ENCODE measurements at regions not wholly inside any gene's neighbourhood (a gene's known extent, or its start where the extent isn't known, plus 50 kb on each side); places are given as distances from the start of the nearest gene placed in this dataset.

GRCh38 chr6:98640366-98640765 is 194.0 kb upstream of the POU3F2 start:
- intact Hi-C loops (cut with DNase I) = no loop called here

GRCh38 chr6:98641949-98642719 is 192.2 kb upstream of the POU3F2 start:
- intact Hi-C loops (cut with DNase I) = no loop called here
- peak in 2 of 10 donors; percentile 43 to 67 for DNase-seq

More at GRCh38 chr6:98640366-98640765, 194.0 kb upstream of the POU3F2 start:
- DNase-seq = no peak

- no peak for DNase-seq
- intact Hi-C loops (cut with DNase I) = no loop called here
Observed at GRCh38 chr6:98644063-98644462, 190.3 kb upstream of the POU3F2 start.

GRCh38 chr6:98648211-98648914 is 186.0 kb upstream of the POU3F2 start:
- no peak for DNase-seq
- intact Hi-C loops (cut with DNase I) = no loop called here

GRCh38 chr6:98650941-98651340 is 183.4 kb upstream of the POU3F2 start:
- intact Hi-C loops (cut with DNase I) = no loop called here
- DNase-seq = no peak

GRCh38 chr6:98653179-98653578 is 181.2 kb upstream of the POU3F2 start:
- intact Hi-C loops (cut with DNase I) = no loop called here
- no peak for DNase-seq

GRCh38 chr6:98657764-98658163 is 176.6 kb upstream of the POU3F2 start:
- intact Hi-C loops (cut with DNase I) = no loop called here
- no peak for DNase-seq

- DNase-seq = no peak
- intact Hi-C loops (cut with DNase I) = no loop called here
Observed at GRCh38 chr6:98669371-98669770, 165.0 kb upstream of the POU3F2 start.

- no peak for DNase-seq
Observed at GRCh38 chr6:98670045-98670746, 164.2 kb upstream of the POU3F2 start.

GRCh38 chr6:98672681-98673475 is 161.5 kb upstream of the POU3F2 start:
- intact Hi-C loops (cut with DNase I) = no loop called here
- DNase-seq = no peak

More at GRCh38 chr6:98670045-98670746, 164.2 kb upstream of the POU3F2 start:
- intact Hi-C loops (cut with DNase I) = no loop called here

- DNase-seq = no peak
- intact Hi-C loops (cut with DNase I) = no loop called here
Observed at GRCh38 chr6:98678481-98678880, 155.9 kb upstream of the POU3F2 start.

GRCh38 chr6:98686008-98686601 is 148.3 kb upstream of the POU3F2 start:
- intact Hi-C loops (cut with DNase I) = no loop called here
- DNase-seq = no peak

- no peak for DNase-seq
- intact Hi-C loops (cut with DNase I) = no loop called here
Observed at GRCh38 chr6:98687752-98688151, 146.6 kb upstream of the POU3F2 start.

GRCh38 chr6:98695091-98695801 is 139.1 kb upstream of the POU3F2 start:
- peak in 8 of 10 donors; percentile 21 to 87 (median 38) for DNase-seq
- intact Hi-C loops (cut with DNase I) = no loop called here

- intact Hi-C loops (cut with DNase I) = no loop called here
- no peak for DNase-seq
Observed at GRCh38 chr6:98711380-98711779, 123.0 kb upstream of the POU3F2 start.

- no peak for DNase-seq
- intact Hi-C loops (cut with DNase I) = no loop called here
Observed at GRCh38 chr6:98716341-98716740, 118.0 kb upstream of the POU3F2 start.

GRCh38 chr6:98717322-98717877 is 117.0 kb upstream of the POU3F2 start:
- no peak for DNase-seq
- intact Hi-C loops (cut with DNase I) = no loop called here

GRCh38 chr6:98717988-98718387 is 116.4 kb upstream of the POU3F2 start:
- no peak for DNase-seq
- intact Hi-C loops (cut with DNase I) = no loop called here

- intact Hi-C loops (cut with DNase I) = no loop called here
- DNase-seq = no peak
Observed at GRCh38 chr6:98724537-98724936, 109.8 kb upstream of the POU3F2 start.
